OCI-LY7 (cell line): ENCODE measurements at regions not wholly inside any gene's neighbourhood (a gene's known extent, or its start where the extent isn't known, plus 50 kb on each side); places are given as distances from the start of the nearest gene placed in this dataset.

Experiments used
- BruUV-seq: library from RNA; stranded (reverse); fragments of 400-500 nt; replicated peaks from 2 replicates; lab custom pipeline; 2021; lab: Mats Ljungman, UMichigan
- CTCF ChIA-PET: fragments of 300-600 bp; sonication (Branson Sonifier 250); formaldehyde crosslinking; loops from one replicate; lab custom pipeline; 2022; ENCODE audit warnings: antibody characterized with exemption; ENCODE audit not compliant: unreplicated experiment; lab: Charles Lee
- POLR2A ChIA-PET: fragments of 300-600 bp; sonication (Branson Sonifier 250); formaldehyde crosslinking; loops from one replicate; lab custom pipeline; 2022; ENCODE audit warnings: antibody characterized with exemption; lab: Charles Lee
- DNase-seq: peaks from one replicate; pipeline ENCODE4 v3.0.0-alpha.2; 2015; ENCODE audit warnings: low spot score
- H2AFZ ChIP-seq: fragments of 200-600 bp; sonication (generic), shearing (Covaris generic); 2 replicates; pipeline ENCODE4 v1.6.1; 2014; ENCODE audit warnings: mild to moderate bottlenecking, antibody characterized with exemption, low read length, moderate library complexity
- H3K27ac ChIP-seq: fragments of 200-600 bp; sonication (generic); 2 replicates; pipeline ENCODE4 v1.5.1; 2014; ENCODE audit warnings: mixed run types, low read depth, mild to moderate bottlenecking, moderate library complexity, low read length, inconsistent platforms; ENCODE audit not compliant: poor library complexity, severe bottlenecking
- H3K36me3 ChIP-seq: fragments of 200-600 bp; sonication (generic); 2 replicates; pipeline ENCODE4 v1.6.1; 2014; ENCODE audit warnings: mild to moderate bottlenecking, antibody characterized with exemption, low read length, moderate library complexity, mixed read lengths; ENCODE audit not compliant: insufficient read depth
- H3K4me1 ChIP-seq: fragments of 200-600 bp; sonication (generic); 2 replicates; pipeline ENCODE4 v1.5.1; 2014; ENCODE audit warnings: mild to moderate bottlenecking, low read length; ENCODE audit not compliant: insufficient read depth, poor library complexity, severe bottlenecking
- H3K4me2 ChIP-seq: fragments of 200-600 bp; sonication (generic); 2 replicates; pipeline ENCODE4 v1.6.1; 2014; ENCODE audit warnings: mild to moderate bottlenecking, low read length
- H3K4me3 ChIP-seq: fragments of 200-600 bp; sonication (generic); 2 replicates; pipeline ENCODE4 v1.5.1; 2014; ENCODE audit warnings: mild to moderate bottlenecking, low read depth, low read length; ENCODE audit not compliant: poor library complexity, severe bottlenecking
- H3K79me2 ChIP-seq: fragments of 200-600 bp; sonication (generic); 2 replicates; pipeline ENCODE4 v1.6.1; 2016; ENCODE audit warnings: low read depth, mild to moderate bottlenecking, low read length, moderate library complexity, mixed read lengths; ENCODE audit not compliant: insufficient read depth
- H3K9me2 ChIP-seq: fragments of 200-600 bp; sonication (generic); 2 replicates; pipeline ENCODE4 v1.6.1; 2016; ENCODE audit warnings: mild to moderate bottlenecking, low read length, mixed read lengths; ENCODE audit not compliant: insufficient read depth
- H3K9me3 ChIP-seq: fragments of 200-600 bp; sonication (generic); 2 replicates; pipeline ENCODE4 v1.6.1; 2014; ENCODE audit warnings: mild to moderate bottlenecking, mixed run types, low read length, mixed read lengths
- H4K20me1 ChIP-seq: fragments of 200-600 bp; sonication (generic); 2 replicates; pipeline ENCODE4 v1.6.1; 2014; ENCODE audit warnings: mild to moderate bottlenecking, antibody characterized with exemption, low read length, moderate library complexity, mixed read lengths; ENCODE audit not compliant: insufficient read depth
- EZH2phosphoT487 ChIP-seq: fragments of 200-600 bp; sonication (generic); IDR thresholded peaks from 2 replicates; pipeline ENCODE4 v1.6.1; 2018; ENCODE audit warnings: low read depth, borderline replicate concordance, mild to moderate bottlenecking, mixed run types, antibody characterized with exemption, low read length, moderate library complexity, mixed read lengths
- intact Hi-C: fragments of 100-400 bp; cut with micrococcal nuclease; formaldehyde crosslinking; loops from one replicate; pipeline ENCODE4 v1.10.0; 2022; ENCODE audit not compliant: unreplicated experiment
- TF ChIP-seq, protein P1 (sequence below): fragments of 200-600 bp; sonication (generic); conservative IDR thresholded peaks from 2 replicates; pipeline ENCODE4 v1.5.1; 2014; ENCODE audit warnings: mild to moderate bottlenecking, antibody characterized with exemption, low read length, moderate library complexity, mixed read lengths

DNA sequence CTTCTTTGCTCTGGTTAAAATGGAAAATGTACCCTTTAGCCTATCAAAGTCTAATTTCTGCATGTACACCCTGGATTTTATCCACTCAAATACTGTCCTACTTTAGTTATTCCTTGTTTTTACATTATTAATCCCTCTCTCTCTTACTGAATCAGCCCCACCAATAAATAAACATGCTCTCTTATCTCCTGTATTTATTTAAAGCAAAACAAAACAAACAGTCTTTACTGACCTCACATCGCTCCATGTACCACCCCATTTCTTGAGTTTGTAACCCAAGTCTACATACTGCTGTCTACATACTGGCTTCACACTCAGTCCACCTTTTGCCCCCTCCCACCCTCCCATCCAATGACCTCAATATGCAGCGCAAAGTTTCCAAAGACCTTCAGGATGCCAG, 113.3 kb upstream of the RORA start:
- Histone ChIP-seq H3K4me1 (no peaks in the 10 kb centered on the region), H2AFZ (no peak overlapping the region), H3K27ac (no peak overlapping the region), H3K79me2 (no peaks in the 10 kb centered on the region), H4K20me1 (no peaks in the 10 kb centered on the region), H3K4me3 (no peak overlapping the region), H3K9me2 (no peaks in the 10 kb centered on the region), H3K36me3 (no peaks in the 10 kb centered on the region), H3K4me2 (no peak overlapping the region), H3K9me3 (no peaks in the 10 kb centered on the region)
- POLR2A ChIA-PET, result no interaction called here
- intact Hi-C loops, result no loop called here
- DNase-seq, result no peak
- BruUV-seq, result no TSS peak
- CTCF ChIA-PET, result no interaction called here
- no peak for TF ChIP-seq EZH2phosphoT487
- TF ChIP-seq, protein P1, sequence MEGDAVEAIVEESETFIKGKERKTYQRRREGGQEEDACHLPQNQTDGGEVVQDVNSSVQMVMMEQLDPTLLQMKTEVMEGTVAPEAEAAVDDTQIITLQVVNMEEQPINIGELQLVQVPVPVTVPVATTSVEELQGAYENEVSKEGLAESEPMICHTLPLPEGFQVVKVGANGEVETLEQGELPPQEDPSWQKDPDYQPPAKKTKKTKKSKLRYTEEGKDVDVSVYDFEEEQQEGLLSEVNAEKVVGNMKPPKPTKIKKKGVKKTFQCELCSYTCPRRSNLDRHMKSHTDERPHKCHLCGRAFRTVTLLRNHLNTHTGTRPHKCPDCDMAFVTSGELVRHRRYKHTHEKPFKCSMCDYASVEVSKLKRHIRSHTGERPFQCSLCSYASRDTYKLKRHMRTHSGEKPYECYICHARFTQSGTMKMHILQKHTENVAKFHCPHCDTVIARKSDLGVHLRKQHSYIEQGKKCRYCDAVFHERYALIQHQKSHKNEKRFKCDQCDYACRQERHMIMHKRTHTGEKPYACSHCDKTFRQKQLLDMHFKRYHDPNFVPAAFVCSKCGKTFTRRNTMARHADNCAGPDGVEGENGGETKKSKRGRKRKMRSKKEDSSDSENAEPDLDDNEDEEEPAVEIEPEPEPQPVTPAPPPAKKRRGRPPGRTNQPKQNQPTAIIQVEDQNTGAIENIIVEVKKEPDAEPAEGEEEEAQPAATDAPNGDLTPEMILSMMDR, result no peak

DNA sequence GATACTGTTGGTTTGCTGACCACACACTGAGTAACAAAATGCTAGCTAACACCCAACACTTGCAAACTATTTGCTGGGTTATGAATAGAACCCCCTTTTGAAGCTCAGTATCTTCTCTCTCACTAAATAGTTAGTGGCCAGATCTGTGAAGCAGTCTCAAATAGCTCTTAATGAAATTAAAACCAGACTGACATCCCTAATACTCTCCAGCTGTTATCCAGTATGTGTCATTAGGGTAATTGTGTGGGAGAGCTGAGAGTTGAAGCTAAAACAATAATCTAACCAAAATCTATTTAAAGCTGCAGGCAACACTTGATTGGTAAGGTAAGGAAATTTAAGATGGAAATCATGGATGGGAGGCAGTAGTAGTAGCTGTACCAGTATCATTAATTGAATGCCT, 110.4 kb upstream of the RORA start:
- Histone ChIP-seq H3K4me3 (no peak overlapping the region), H4K20me1 (no peaks in the 10 kb centered on the region), H3K36me3 (no peaks in the 10 kb centered on the region), H3K9me3 (no peaks in the 10 kb centered on the region), H3K9me2 (no peaks in the 10 kb centered on the region), H3K4me2 (no peak overlapping the region), H3K4me1 (no peaks in the 10 kb centered on the region), H3K27ac (no peak overlapping the region), H3K79me2 (no peaks in the 10 kb centered on the region), H2AFZ (no peak overlapping the region)
- no peak for TF ChIP-seq EZH2phosphoT487
- TF ChIP-seq, protein P1, result no peak
- no peak for DNase-seq
- intact Hi-C loops, result no loop called here
- ChIA-PET POLR2A (interaction anchor here (0.6 kb wide), 1 partner anchor 148 kb away, joined by 3 read pairs; no protein-coding TSS in a partner anchor), CTCF (no interaction called here)
- BruUV-seq, result no TSS peak

DNA sequence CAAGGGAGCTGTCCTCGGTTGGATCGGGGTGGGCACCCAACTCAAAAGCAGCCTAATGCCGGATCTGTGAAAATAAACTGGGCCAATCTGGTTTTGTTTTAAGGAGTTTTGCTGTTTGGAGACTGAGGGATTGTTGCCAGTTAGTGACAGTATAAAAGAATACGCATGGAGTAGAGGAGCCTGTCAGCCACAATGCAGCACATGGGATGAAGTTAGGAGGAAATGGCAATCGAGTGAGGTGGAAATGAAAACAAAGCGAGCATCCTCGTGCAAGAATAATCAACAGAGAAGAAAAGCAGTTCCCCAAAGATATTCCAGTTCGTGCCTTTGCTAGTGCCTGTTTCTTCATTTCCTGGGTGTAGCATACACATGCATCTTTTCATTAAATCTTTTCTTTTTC, 108.4 kb upstream of the RORA start:
- Histone ChIP-seq H3K4me2 (no peak overlapping the region), H3K4me1 (no peaks in the 10 kb centered on the region), H2AFZ (no peak overlapping the region), H4K20me1 (no peaks in the 10 kb centered on the region), H3K9me3 (no peaks in the 10 kb centered on the region), H3K79me2 (no peaks in the 10 kb centered on the region), H3K9me2 (no peaks in the 10 kb centered on the region), H3K36me3 (no peaks in the 10 kb centered on the region), H3K27ac (no peak overlapping the region), H3K4me3 (no peak overlapping the region)
- intact Hi-C loops, result no loop called here
- no TSS peak for BruUV-seq
- no peak for DNase-seq
- ChIA-PET CTCF (no interaction called here), POLR2A (no interaction called here)
- TF ChIP-seq EZH2phosphoT487, result no peak
- TF ChIP-seq, protein P1, result no peak
